ENCODE measurements at regions not wholly inside any gene's neighbourhood (a gene's known extent, or its start where the extent isn't known, plus 50 kb on each side); places are given as distances from the start of the nearest gene placed in this dataset.

DNA sequence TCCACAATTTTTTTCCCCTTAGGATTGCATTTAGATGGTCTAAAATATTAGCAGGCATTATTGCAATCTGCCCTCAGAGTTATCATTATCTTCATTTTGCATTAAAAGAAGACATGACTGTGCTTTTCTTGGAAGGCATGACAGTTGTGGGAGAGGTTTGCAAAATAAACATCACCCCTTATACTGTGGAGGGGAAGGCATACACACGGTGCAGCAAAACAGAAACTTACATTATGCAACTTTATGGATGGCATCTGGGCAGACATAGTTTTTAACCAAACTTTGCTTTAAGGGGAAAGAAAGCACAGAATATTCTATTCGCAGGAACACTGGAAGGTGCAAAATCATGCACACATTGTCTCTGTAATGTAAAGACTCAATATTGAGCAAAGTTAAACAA is 505.8 kb upstream of the ADAMTS16 start:
- H2BK20ac ChIP-seq (ENCODE audit: low read depth, low read length, poor library complexity, severe bottlenecking): no peak overlapping the region
- no peak overlapping the region for H2AFZ ChIP-seq (ENCODE audit: low read length)
- Mint-ChIP-seq H3K4me1 (peaks cover 6 to 7% of the 10 kb centered on the region in 2 experiments), H3K4me3 (no peak overlapping the region), H3K9me3 (no peaks in the 10 kb centered on the region; a peak in 1 of 5 replicates), H3K27me3 (ENCODE audit: low read depth) (no peaks in the 10 kb centered on the region), H3K36me3 (ENCODE audit: insufficient read depth in 1 of 3, low read depth in 3 of 3) (no peaks in the 10 kb centered on the region), H3K27ac (no peak overlapping the region)
- DNase-seq: no peak
- H3K4me1 ChIP-seq (ENCODE audit: insufficient read depth, low read length): no peaks in the 10 kb centered on the region
- H3K4me2 ChIP-seq (ENCODE audit: insufficient read depth, insufficient read length, low read length): no peak overlapping the region
- H4K8ac ChIP-seq (replicated peaks; ENCODE audit: insufficient read length, low read depth, low read length): no peak overlapping the region
- H3K18ac ChIP-seq (ENCODE audit: insufficient read length, low read depth, low read length): no peak overlapping the region
- no peak overlapping the region for H2BK12ac ChIP-seq (ENCODE audit: insufficient read length, low read depth, low read length)
- H2BK5ac ChIP-seq (ENCODE audit: insufficient read length, low read length): no peak overlapping the region
- no peaks in the 10 kb centered on the region for H3K27me3 ChIP-seq (ENCODE audit: insufficient read depth, low read length)
- no peaks in the 10 kb centered on the region for H4K20me1 ChIP-seq (ENCODE audit: control insufficient read depth, insufficient read depth, insufficient read length)
- no peak overlapping the region for H3T11ph ChIP-seq (ENCODE audit: low read length)
- H3K23me2 ChIP-seq (ENCODE audit: insufficient read length, low read depth, low read length, poor library complexity, severe bottlenecking): no peaks in the 10 kb centered on the region
- H3K4ac ChIP-seq (ENCODE audit: low read depth, low read length): no peak overlapping the region
- no peaks in the 10 kb centered on the region for H3K79me1 ChIP-seq (ENCODE audit: insufficient read depth, low read depth, low read length, poor library complexity, severe bottlenecking)
- H3K14ac ChIP-seq (ENCODE audit: insufficient read depth, low read length): no peak overlapping the region
- H3K79me2 ChIP-seq (ENCODE audit: insufficient read depth, low read length): no peaks in the 10 kb centered on the region
- no peak overlapping the region for H3K9ac ChIP-seq (ENCODE audit: extremely low read depth, insufficient read length, low read length)
- no peak overlapping the region for H3K23ac ChIP-seq (ENCODE audit: insufficient read length, low read depth, low read length)
- no peak overlapping the region for H2BK15ac ChIP-seq (ENCODE audit: low read depth, low read length)
- H2AK5ac ChIP-seq (ENCODE audit: insufficient read length, low read length): no peak overlapping the region
- no peak overlapping the region for H4K91ac ChIP-seq (ENCODE audit: insufficient read length, low read depth, low read length)
- H3K9me3 ChIP-seq (ENCODE audit: control insufficient read depth, low read depth, low read length): no peaks in the 10 kb centered on the region
- no peak for TF ChIP-seq CTCF (conservative IDR thresholded peaks at IDR 0.05)
- H4K5ac ChIP-seq (ENCODE audit: insufficient read length, low read depth, low read length): no peak overlapping the region
- no peak overlapping the region for H3K56ac ChIP-seq (ENCODE audit: insufficient read length, low read depth, low read length)
- no CpG with 5 or more reads among the region's 2 CpGs for WGBS (ENCODE audit: extremely low coverage, insufficient read length, low lambda C conversion rate)
- no peak overlapping the region for H3K27ac ChIP-seq (ENCODE audit: insufficient read length, low read depth, low read length)
- no peak overlapping the region for H2BK120ac ChIP-seq (ENCODE audit: low read depth, low read length, poor library complexity, severe bottlenecking)

All from H9 (cell line).